Endothelial cell of umbilical vein (primary cell): ENCODE measurements at regions not wholly inside any gene's neighbourhood (a gene's known extent, or its start where the extent isn't known, plus 50 kb on each side); places are given as distances from the start of the nearest gene placed in this dataset.

ENCODE experiments used
- BruUV-seq: library from RNA; stranded (reverse); fragments of 400-500 nt; replicated peaks from 2 replicates; lab custom pipeline; 2021; lab: Mats Ljungman, UMichigan
- CTCF ChIA-PET: fragments of 300-600, 350-600 bp; sonication (Branson Sonifier 250); formaldehyde crosslinking; loops from one replicate; lab custom pipeline; 2021; ENCODE audit warnings: antibody characterized with exemption, inconsistent platforms; lab: Charles Lee
- POLR2A ChIA-PET: fragments of 300-600, 350-600 bp; sonication (Branson Sonifier 250); formaldehyde crosslinking; loops from one replicate; lab custom pipeline; 2021; ENCODE audit warnings: antibody characterized with exemption, inconsistent platforms; lab: Charles Lee
- DNase-seq: peaks from one replicate; pipeline ENCODE4 v3.0.0-alpha.2; 2011; ENCODE audit warnings: low read depth, low spot score
- FAIRE-seq: peaks from 2 replicates; lab custom pipeline; 2011; peaks lifted over from hg19 to GRCh38; lab: Jason Lieb, UNC
- H2AFZ ChIP-seq: 2 replicates; pipeline ENCODE4 v1.6.0; 2012; ENCODE audit warnings: low read depth, low read length, control low read depth, inconsistent platforms
- H3K27ac ChIP-seq: 2 replicates; pipeline ENCODE4 v1.5.1; 2011; ENCODE audit warnings: low read depth, mild to moderate bottlenecking, control low read depth, low read length, moderate library complexity; ENCODE audit not compliant: insufficient read depth
- H3K27me3 ChIP-seq, 2 experiments: 2 replicates each; pipeline versions ENCODE4 v1.6.0 to v1.6.1; 2011; ENCODE audit warnings: low read length in 2 of 2, mixed read lengths in 1 of 2; ENCODE audit not compliant: control insufficient read depth in 2 of 2, insufficient read depth in 2 of 2
- H3K36me3 ChIP-seq, 2 experiments: 2 replicates in 1 of 2; 3 replicates in 1 of 2; pipeline ENCODE4 v1.5.1; 2011; ENCODE audit warnings: low read length in 2 of 2, mild to moderate bottlenecking in 1 of 2, moderate library complexity in 1 of 2; ENCODE audit not compliant: control insufficient read depth in 2 of 2, insufficient read depth in 2 of 2; ENCODE audit errors: extremely low read depth in 1 of 2
- H3K4me1 ChIP-seq: 3 replicates; pipeline ENCODE4 v1.5.1; 2011; ENCODE audit warnings: mild to moderate bottlenecking, low read length; ENCODE audit not compliant: control insufficient read depth, insufficient read depth; ENCODE audit errors: extremely low read depth
- H3K4me2 ChIP-seq: 2 replicates; pipeline ENCODE4 v1.6.1; 2011; ENCODE audit warnings: low read length, control low read depth, mixed read lengths; ENCODE audit not compliant: insufficient read depth
- H3K4me3 ChIP-seq, 3 experiments: fragments of 200-600 bp in 1 of 3; sonication (generic), shearing (Covaris generic) in 1 of 3; replicated peaks in 1 of 3; 2 replicates each; pipeline ENCODE4 v1.5.1; 2011 to 2016; ENCODE audit warnings: control low read depth in 3 of 3, low read length in 3 of 3, mild to moderate bottlenecking in 2 of 3, inconsistent platforms in 1 of 3, low read depth in 1 of 3, moderate library complexity in 1 of 3; ENCODE audit not compliant: insufficient read depth in 1 of 3
- H3K79me2 ChIP-seq: 2 replicates; pipeline ENCODE4 v1.6.0; 2012; ENCODE audit warnings: low read length, inconsistent platforms; ENCODE audit not compliant: control insufficient read depth, insufficient read depth
- H3K9ac ChIP-seq: replicated peaks from 2 replicates; pipeline ENCODE3; 2011; ENCODE audit warnings: low read length, control low read depth; ENCODE audit not compliant: insufficient read depth; ENCODE audit errors: extremely low read depth
- H3K9me1 ChIP-seq: replicated peaks from 3 replicates; pipeline ENCODE4 v1.6.0; 2011; ENCODE audit warnings: mild to moderate bottlenecking, low read length; ENCODE audit not compliant: control insufficient read depth, insufficient read depth; ENCODE audit errors: extremely low read depth
- H3K9me3 ChIP-seq: replicated peaks from 2 replicates; pipeline ENCODE4 v1.5.1; 2012; ENCODE audit warnings: low read length, inconsistent platforms; ENCODE audit not compliant: control insufficient read depth, insufficient read depth
- H4K20me1 ChIP-seq: replicated peaks from 2 replicates; pipeline ENCODE3; 2011; ENCODE audit warnings: mild to moderate bottlenecking, low read length; ENCODE audit not compliant: control insufficient read depth, insufficient read depth; ENCODE audit errors: extremely low read depth
- EZH2 ChIP-seq: IDR thresholded peaks from 2 replicates; pipeline ENCODE4 v1.6.1; 2012; ENCODE audit warnings: borderline replicate concordance, low read depth, mild to moderate bottlenecking, moderate library complexity, low read length, inconsistent platforms; ENCODE audit not compliant: severe bottlenecking
- FOS ChIP-seq: IDR thresholded peaks from 2 replicates; pipeline ENCODE4 v1.6.1; 2011; ENCODE audit warnings: mild to moderate bottlenecking, low read length, moderate library complexity, borderline replicate concordance; ENCODE audit not compliant: insufficient read depth
- GATA2 ChIP-seq: IDR thresholded peaks from 2 replicates; pipeline ENCODE4 v1.7.0; 2011; ENCODE audit warnings: low read depth, mild to moderate bottlenecking, moderate library complexity, mixed read lengths, low read length; ENCODE audit not compliant: insufficient read length, insufficient read depth
- JUN ChIP-seq: IDR thresholded peaks from 2 replicates; pipeline ENCODE4 v1.6.1; 2011; ENCODE audit warnings: borderline replicate concordance, low read depth; ENCODE audit not compliant: insufficient read length, insufficient read depth
- MYC ChIP-seq: IDR thresholded peaks from one replicate; pipeline ENCODE4 v1.6.1; 2011; ENCODE audit warnings: mild to moderate bottlenecking, low read depth, low read length
- POLR2A ChIP-seq: IDR thresholded peaks from 2 replicates; pipeline ENCODE4 v1.6.1; 2012; ENCODE audit warnings: low read depth, mild to moderate bottlenecking, control low read depth, low read length
- POLR2AphosphoS5 ChIP-seq: IDR thresholded peaks from 2 replicates; pipeline ENCODE4 v1.6.1; 2012; ENCODE audit warnings: low read depth, mild to moderate bottlenecking, control low read depth, low read length, moderate library complexity; ENCODE audit not compliant: insufficient read depth
- dilution Hi-C: fragments of 300-500 bp; cut with MboI; formaldehyde crosslinking; loops from one replicate; pipeline ENCODE4 v1.15.0; 2019; ENCODE audit warnings: low sequenced_read_pairs; ENCODE audit not compliant: extremely low pct_ligation_motif_present
- intact Hi-C: fragments of 100-400 bp; cut with micrococcal nuclease; formaldehyde crosslinking; loops from one replicate; pipeline ENCODE4 v1.10.0; 2022
- TF ChIP-seq, protein P1 (sequence below): IDR thresholded peaks from 2 replicates; pipeline ENCODE4 v1.6.1; 2011; ENCODE audit not compliant: insufficient read depth, insufficient read length
- TF ChIP-seq, protein P2 (sequence below), 2 donors: IDR thresholded peaks; 1 replicate in 1 of 2; 2 replicates in 1 of 2; pipeline ENCODE4 v1.5.1; 2011; ENCODE audit warnings: low read length in 2 of 2, mild to moderate bottlenecking in 2 of 2, moderate library complexity in 2 of 2, control low read depth in 1 of 2, inconsistent platforms in 1 of 2, low read depth in 1 of 2; ENCODE audit not compliant: insufficient read depth in 1 of 2; ENCODE audit errors: extremely low read depth in 1 of 2

DNA sequence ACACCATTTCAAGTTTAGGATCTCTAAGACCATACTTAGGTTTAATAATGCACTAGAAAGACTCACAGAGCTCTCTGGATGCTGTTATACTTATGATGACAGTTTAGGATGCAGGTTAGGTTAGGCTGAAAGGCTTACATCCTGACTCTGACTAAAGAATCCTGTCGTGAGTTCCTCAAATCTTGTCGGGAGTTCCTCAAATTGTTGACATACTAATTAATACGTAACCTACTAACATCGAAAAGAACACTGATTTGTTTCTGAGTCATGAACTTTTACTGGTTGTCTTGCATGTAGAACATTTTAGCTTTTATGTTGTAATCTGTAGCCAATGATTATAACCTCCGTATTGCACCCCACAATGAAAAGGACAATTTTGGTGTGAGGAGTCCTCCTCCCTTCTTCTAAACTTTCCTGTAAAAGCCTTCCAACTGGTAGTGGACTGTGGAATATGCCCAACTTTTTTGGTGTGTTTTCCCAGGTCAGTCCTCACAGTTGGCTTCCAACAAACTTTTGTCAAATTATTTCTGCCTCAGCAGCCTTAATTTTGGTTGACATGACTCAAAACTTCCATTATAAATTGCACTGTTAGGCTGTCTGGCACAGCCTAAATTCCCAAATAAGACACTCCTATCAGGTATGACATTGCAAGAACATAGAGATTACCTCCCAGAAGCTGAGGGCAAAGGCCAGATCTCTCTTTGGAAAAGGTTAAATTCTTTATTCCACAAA, 107.9 kb upstream of the PALMD start:
- intact Hi-C loops (no loop called here), dilution Hi-C loops (no loop called here)
- H3K4me3 ChIP-seq, result no peak overlapping the region
- no TSS peak for BruUV-seq
- H3K9me1 ChIP-seq, result no peaks in the 10 kb centered on the region
- no peak overlapping the region for H2AFZ ChIP-seq
- FAIRE-seq (no peak), DNase-seq (no peak)
- no peaks in the 10 kb centered on the region for H3K36me3 ChIP-seq
- H3K79me2 ChIP-seq, result no peaks in the 10 kb centered on the region
- H3K9ac ChIP-seq, result no peak overlapping the region
- no peak overlapping the region for H3K4me2 ChIP-seq
- TF ChIP-seq GATA2 (no peak), JUN (no peak), POLR2A (no peak), FOS (no peak), POLR2AphosphoS5 (no peak), MYC (no peak), EZH2 (no peak)
- TF ChIP-seq, protein P1, sequence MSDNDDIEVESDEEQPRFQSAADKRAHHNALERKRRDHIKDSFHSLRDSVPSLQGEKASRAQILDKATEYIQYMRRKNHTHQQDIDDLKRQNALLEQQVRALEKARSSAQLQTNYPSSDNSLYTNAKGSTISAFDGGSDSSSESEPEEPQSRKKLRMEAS, result no peak
- TF ChIP-seq, protein P2, sequence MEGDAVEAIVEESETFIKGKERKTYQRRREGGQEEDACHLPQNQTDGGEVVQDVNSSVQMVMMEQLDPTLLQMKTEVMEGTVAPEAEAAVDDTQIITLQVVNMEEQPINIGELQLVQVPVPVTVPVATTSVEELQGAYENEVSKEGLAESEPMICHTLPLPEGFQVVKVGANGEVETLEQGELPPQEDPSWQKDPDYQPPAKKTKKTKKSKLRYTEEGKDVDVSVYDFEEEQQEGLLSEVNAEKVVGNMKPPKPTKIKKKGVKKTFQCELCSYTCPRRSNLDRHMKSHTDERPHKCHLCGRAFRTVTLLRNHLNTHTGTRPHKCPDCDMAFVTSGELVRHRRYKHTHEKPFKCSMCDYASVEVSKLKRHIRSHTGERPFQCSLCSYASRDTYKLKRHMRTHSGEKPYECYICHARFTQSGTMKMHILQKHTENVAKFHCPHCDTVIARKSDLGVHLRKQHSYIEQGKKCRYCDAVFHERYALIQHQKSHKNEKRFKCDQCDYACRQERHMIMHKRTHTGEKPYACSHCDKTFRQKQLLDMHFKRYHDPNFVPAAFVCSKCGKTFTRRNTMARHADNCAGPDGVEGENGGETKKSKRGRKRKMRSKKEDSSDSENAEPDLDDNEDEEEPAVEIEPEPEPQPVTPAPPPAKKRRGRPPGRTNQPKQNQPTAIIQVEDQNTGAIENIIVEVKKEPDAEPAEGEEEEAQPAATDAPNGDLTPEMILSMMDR (IDR thresholded peaks at IDR 0.05; ENCODE audit: extremely low read depth in 1 of 2, insufficient read depth in 1 of 2, low read depth in 1 of 2, low read length in 2 of 2), result no peak
- ChIA-PET CTCF (interaction anchor here (1.0 to 1.2 kb wide), 2 partner anchors 11 to 135 kb away, joined by 3 to 6 read pairs; no protein-coding TSS in a partner anchor), POLR2A (no interaction called here)
- no peaks in the 10 kb centered on the region for H4K20me1 ChIP-seq
- no peak overlapping the region for H3K27ac ChIP-seq
- no peaks in the 10 kb centered on the region for H3K9me3 ChIP-seq
- no peaks in the 10 kb centered on the region for H3K27me3 ChIP-seq
- peaks cover 18% of the 10 kb centered on the region for H3K4me1 ChIP-seq
